ENCODE measurements at regions not wholly inside any gene's neighbourhood (a gene's known extent, or its start where the extent isn't known, plus 50 kb on each side); places are given as distances from the start of the nearest gene placed in this dataset.

GRCh38 chr5:152329761-152330283 lies 75.3 kb downstream of the NMUR2 start:
- 89% methylated on average over 5 of the region's 5 CpGs for WGBS
- DNase-seq (ENCODE audit: low spot score) = no peak
- Histone ChIP-seq H3K4me1 (replicated peaks) (no peaks in the 10 kb centered on the region), H3K4me3 (no peak overlapping the region), H3K9me3 (no peaks in the 10 kb centered on the region), H3K36me3 (no peaks in the 10 kb centered on the region), H3K27me3 (replicated peaks; ENCODE audit: insufficient read depth) (no peaks in the 10 kb centered on the region), H3K27ac (no peak overlapping the region)
- intact Hi-C loops (cut with DNase I) = no loop called here
- TF ChIP-seq CTCF (IDR thresholded peaks at IDR 0.05) (no peak), POLR2A (IDR thresholded peaks at IDR 0.05) (no peak), POLR2AphosphoS5 (IDR thresholded peaks at IDR 0.05) (no peak)

GRCh38 chr5:152329207-152329606 lies 75.9 kb downstream of the NMUR2 start:
- no peaks in the 10 kb centered on the region for H3K36me3 ChIP-seq
- 66% methylated on average over 5 of the region's 5 CpGs for WGBS
- no peak for DNase-seq (ENCODE audit: low spot score)
- H3K9me3 ChIP-seq = no peaks in the 10 kb centered on the region
- TF ChIP-seq POLR2A (IDR thresholded peaks at IDR 0.05) (no peak), POLR2AphosphoS5 (IDR thresholded peaks at IDR 0.05) (no peak)
- no peaks in the 10 kb centered on the region for H3K27me3 ChIP-seq (replicated peaks; ENCODE audit: insufficient read depth)
- H3K4me1 ChIP-seq (replicated peaks) = no peaks in the 10 kb centered on the region
- H3K4me3 ChIP-seq = no peak overlapping the region
- intact Hi-C loops (cut with DNase I) = no loop called here
- H3K27ac ChIP-seq = no peak overlapping the region

- intact Hi-C loops (cut with DNase I) = no loop called here
- no peak for DNase-seq (ENCODE audit: low spot score)
Observed at GRCh38 chr5:152315942-152316341, 89.1 kb downstream of the NMUR2 start.

GRCh38 chr5:152314196-152314829 lies 90.8 kb downstream of the NMUR2 start:
- Histone ChIP-seq H3K36me3 (no peaks in the 10 kb centered on the region), H3K9me3 (no peaks in the 10 kb centered on the region), H3K4me1 (replicated peaks) (no peaks in the 10 kb centered on the region), H3K4me3 (no peak overlapping the region), H3K27ac (no peak overlapping the region), H3K27me3 (replicated peaks; ENCODE audit: insufficient read depth) (no peaks in the 10 kb centered on the region)
- WGBS = 72% methylated on average over 1 of the region's 1 CpG
- no peak for DNase-seq (ENCODE audit: low spot score)
- intact Hi-C loops (cut with DNase I) = no loop called here
- TF ChIP-seq POLR2AphosphoS5 (IDR thresholded peaks at IDR 0.05) (no peak), CTCF (IDR thresholded peaks at IDR 0.05) (no peak), POLR2A (IDR thresholded peaks at IDR 0.05) (no peak)

More at GRCh38 chr5:152315942-152316341, 89.1 kb downstream of the NMUR2 start:
- Histone ChIP-seq H3K36me3 (no peaks in the 10 kb centered on the region), H3K4me1 (replicated peaks) (no peaks in the 10 kb centered on the region), H3K4me3 (no peak overlapping the region), H3K9me3 (no peaks in the 10 kb centered on the region), H3K27me3 (replicated peaks; ENCODE audit: insufficient read depth) (no peaks in the 10 kb centered on the region), H3K27ac (no peak overlapping the region)
- WGBS = 93% methylated on average over 4 of the region's 4 CpGs
- TF ChIP-seq POLR2A (IDR thresholded peaks at IDR 0.05) (no peak), POLR2AphosphoS5 (IDR thresholded peaks at IDR 0.05) (no peak), CTCF (IDR thresholded peaks at IDR 0.05) (no peak)

- H3K36me3 ChIP-seq = no peaks in the 10 kb centered on the region
- no peak overlapping the region for H3K27ac ChIP-seq
- no peaks in the 10 kb centered on the region for H3K27me3 ChIP-seq (replicated peaks; ENCODE audit: insufficient read depth)
- H3K9me3 ChIP-seq = no peaks in the 10 kb centered on the region
- intact Hi-C loops (cut with DNase I) = no loop called here
- TF ChIP-seq CTCF (IDR thresholded peaks at IDR 0.05) = no peak
- no peak for TF ChIP-seq POLR2A (IDR thresholded peaks at IDR 0.05)
- TF ChIP-seq POLR2AphosphoS5 (IDR thresholded peaks at IDR 0.05) = no peak
- no peak overlapping the region for H3K4me3 ChIP-seq
- WGBS = 57% methylated on average over 2 of the region's 2 CpGs
- no peak for DNase-seq (ENCODE audit: low spot score)
- H3K4me1 ChIP-seq (replicated peaks) = no peaks in the 10 kb centered on the region
Observed at GRCh38 chr5:152309926-152310450, 95.1 kb downstream of the NMUR2 start.
